PC-9 (cell line): ENCODE measurements at regions not wholly inside any gene's neighbourhood (a gene's known extent, or its start where the extent isn't known, plus 50 kb on each side); places are given as distances from the start of the nearest gene placed in this dataset.

Source experiments
- EZH2 ChIP-seq: fragments of 200-600 bp; sonication (generic); IDR thresholded peaks from 2 replicates; pipeline ENCODE4 v1.8.0; 2017; ENCODE audit warnings: antibody characterized with exemption, low read depth
- TF ChIP-seq, protein P1 (sequence below): fragments of 200-600 bp; sonication (generic); conservative IDR thresholded peaks from 2 replicates; pipeline ENCODE4 v1.6.1; 2017; ENCODE audit warnings: mixed run types, antibody characterized with exemption, mild to moderate bottlenecking, moderate library complexity

DNA sequence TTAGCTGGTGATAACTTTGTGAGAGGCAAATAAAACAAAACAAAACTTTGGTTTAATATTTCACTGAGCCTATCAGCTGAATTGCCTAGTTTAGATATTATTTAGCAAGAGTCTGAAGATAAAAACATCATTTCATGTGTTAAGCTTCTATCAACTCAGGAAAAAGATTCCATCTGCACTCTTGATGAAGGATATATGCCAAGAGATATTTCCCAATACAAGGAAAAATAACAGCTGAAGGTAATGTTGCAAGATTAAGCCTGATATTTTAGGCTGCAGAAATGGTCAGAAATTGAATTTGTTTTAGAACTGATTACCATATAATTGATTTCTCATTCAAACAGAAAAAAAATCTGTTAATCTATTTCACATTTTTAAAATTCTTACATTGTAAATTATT, 77.2 kb upstream of the SLITRK3 start:
- TF ChIP-seq EZH2 = no peak
- TF ChIP-seq, protein P1, sequence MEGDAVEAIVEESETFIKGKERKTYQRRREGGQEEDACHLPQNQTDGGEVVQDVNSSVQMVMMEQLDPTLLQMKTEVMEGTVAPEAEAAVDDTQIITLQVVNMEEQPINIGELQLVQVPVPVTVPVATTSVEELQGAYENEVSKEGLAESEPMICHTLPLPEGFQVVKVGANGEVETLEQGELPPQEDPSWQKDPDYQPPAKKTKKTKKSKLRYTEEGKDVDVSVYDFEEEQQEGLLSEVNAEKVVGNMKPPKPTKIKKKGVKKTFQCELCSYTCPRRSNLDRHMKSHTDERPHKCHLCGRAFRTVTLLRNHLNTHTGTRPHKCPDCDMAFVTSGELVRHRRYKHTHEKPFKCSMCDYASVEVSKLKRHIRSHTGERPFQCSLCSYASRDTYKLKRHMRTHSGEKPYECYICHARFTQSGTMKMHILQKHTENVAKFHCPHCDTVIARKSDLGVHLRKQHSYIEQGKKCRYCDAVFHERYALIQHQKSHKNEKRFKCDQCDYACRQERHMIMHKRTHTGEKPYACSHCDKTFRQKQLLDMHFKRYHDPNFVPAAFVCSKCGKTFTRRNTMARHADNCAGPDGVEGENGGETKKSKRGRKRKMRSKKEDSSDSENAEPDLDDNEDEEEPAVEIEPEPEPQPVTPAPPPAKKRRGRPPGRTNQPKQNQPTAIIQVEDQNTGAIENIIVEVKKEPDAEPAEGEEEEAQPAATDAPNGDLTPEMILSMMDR = no peak
